ENCODE measurements at regions not wholly inside any gene's neighbourhood (a gene's known extent, or its start where the extent isn't known, plus 50 kb on each side); places are given as distances from the start of the nearest gene placed in this dataset.
"Not testable (repeated sequence)": the region's sequence is repeated elsewhere in the genome, so short reads cannot be mapped to it uniquely, and the experiment has no call there.

GRCh38 chr1:146318715-146319114 lies 89.9 kb upstream of the NOTCH2NLA start:
- not testable (repeated sequence) for DNase-seq

- DNase-seq, result not testable (repeated sequence)
Observed at GRCh38 chr1:146317785-146318184, 89.0 kb upstream of the NOTCH2NLA start.

DNA sequence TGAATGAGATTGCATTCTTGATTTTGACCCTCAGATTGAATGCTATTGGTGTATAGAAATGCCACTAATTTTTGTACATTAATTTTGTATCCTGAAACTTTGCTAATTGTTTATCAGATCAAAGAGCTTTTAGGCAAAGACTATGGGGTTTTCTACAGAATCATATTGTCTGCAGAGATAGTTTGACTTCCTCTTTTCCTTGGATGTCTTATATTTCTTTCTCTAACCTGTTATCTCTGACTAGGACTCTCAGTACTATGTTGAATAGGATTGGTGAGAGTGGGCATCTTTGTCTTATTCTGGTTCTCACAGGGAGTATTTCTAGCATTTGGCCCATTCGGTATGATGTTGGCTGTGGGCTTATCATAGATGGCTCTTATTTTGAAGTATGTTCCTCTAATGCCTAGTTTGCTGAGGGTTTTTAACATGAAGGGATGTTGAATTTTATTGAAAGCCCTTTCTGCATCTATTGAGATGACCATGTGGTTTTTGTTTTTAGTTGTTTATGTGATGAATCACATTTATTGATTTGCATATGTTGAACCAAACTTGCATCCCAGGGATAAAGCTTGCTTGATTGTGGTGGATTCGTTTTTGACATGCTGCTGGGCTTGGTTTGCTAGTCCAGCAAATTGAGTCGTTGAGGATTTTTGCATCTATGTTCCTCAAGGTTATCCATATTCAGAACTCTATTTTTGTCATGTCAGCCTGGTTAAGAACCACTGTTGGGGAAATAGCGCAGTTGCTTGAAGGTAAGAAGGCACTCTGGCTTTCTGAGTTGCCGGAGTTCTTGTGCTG lies 85.8 kb upstream of the NOTCH2NLA start:
- DNase-seq, result not testable (repeated sequence)

DNA sequence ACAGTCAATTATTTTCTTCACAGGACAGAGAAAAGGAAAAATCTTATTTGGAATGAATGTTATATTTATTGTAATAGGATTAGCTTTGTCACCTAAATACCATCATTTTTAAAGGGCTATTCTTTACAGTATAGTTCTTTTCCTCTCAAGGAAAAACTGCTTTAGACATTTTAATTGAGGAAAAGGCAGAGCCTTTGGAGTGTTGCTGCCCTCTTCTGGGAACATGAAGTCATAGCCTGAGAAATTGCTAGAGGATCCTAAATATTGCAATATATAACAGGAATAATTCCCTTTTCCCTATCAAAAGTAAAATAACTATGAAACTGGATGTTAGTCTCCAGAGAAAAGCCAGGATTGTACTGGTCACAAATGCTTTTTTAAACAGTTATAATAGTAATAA lies 81.8 kb upstream of the NOTCH2NLA start:
- DNase-seq, result not testable (repeated sequence)

- DNase-seq, result not testable (repeated sequence)
Observed at GRCh38 chr1:146309427-146309826, 80.6 kb upstream of the NOTCH2NLA start.

- not testable (repeated sequence) for DNase-seq
Observed at GRCh38 chr1:146308892-146309291, 80.1 kb upstream of the NOTCH2NLA start.

DNA sequence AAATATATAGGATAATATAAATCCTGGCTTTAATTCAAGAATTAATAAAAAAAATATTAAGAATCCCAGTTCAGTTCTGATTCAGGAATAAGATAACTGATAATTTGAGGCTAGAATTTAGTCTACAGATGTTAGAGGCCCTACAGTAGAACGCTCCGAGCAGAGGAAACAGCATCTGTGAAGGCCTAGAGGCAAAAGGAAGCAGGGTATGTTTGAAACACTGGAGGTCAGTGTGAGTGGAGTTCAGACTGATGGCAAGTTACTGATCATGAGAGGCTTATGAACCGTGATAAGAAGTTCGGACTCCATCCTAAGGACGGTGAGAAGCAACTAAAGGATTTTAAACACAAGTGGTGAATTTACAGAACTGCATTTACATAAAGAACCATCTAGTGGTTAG lies 79.3 kb upstream of the NOTCH2NLA start:
- not testable (repeated sequence) for DNase-seq

DNA sequence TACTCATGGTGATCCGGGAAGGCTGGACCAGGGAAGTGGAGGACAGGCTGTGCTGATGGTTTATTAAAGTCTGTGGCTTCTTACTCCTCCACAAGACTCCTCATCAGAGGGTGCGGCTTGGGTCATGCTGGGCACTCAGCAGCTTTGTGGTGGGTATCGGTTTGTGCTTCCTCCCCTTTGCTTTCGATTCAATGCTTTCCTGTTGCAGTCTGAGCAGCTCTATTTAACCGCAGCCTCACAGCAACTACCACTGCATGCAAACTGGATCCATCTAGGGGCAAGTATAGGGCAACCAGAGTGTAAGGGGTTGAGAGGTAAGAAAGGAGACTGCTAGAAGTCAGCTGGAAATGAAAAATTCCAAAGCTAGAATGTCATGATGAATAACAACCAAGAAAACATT lies 78.8 kb upstream of the NOTCH2NLA start:
- not testable (repeated sequence) for DNase-seq

GRCh38 chr1:146306651-146307050 lies 77.8 kb upstream of the NOTCH2NLA start:
- not testable (repeated sequence) for DNase-seq

DNA sequence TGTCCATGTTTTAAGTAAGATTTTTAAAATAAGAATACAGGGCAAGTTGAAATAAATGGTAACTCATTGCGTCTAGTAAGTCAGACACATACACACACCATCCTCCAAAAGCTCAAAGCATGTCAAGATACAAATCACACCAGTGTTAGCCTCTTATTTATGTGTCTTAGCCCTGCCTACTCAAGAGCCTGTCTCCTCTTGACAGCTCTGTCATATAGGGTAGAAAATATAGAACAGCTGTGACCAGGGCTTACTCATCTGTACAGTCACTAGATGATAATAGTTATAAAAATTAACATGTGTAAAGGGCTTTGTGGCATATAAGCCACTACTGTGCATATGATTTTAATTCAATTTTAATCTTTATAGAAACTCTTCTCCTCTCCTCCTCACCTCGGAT lies 76.6 kb upstream of the NOTCH2NLA start:
- DNase-seq, result not testable (repeated sequence)

DNA sequence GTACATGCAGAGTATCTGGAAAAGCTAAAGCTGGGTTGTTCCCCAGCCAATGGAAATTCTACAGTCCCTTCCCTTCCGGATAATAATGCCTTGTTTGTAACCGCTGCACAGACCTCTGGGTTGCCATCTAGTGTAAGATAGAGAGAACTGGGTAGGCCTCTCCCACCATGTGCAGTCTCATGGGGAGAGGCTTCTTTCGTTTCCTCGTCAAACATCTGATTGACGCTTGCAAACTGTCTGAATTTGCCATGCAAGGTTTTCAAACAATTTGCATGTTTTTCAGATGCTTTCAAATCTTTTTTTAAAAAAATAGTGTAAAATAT lies 69.7 kb upstream of the NOTCH2NLA start:
- DNase-seq, result not testable (repeated sequence)

DNA sequence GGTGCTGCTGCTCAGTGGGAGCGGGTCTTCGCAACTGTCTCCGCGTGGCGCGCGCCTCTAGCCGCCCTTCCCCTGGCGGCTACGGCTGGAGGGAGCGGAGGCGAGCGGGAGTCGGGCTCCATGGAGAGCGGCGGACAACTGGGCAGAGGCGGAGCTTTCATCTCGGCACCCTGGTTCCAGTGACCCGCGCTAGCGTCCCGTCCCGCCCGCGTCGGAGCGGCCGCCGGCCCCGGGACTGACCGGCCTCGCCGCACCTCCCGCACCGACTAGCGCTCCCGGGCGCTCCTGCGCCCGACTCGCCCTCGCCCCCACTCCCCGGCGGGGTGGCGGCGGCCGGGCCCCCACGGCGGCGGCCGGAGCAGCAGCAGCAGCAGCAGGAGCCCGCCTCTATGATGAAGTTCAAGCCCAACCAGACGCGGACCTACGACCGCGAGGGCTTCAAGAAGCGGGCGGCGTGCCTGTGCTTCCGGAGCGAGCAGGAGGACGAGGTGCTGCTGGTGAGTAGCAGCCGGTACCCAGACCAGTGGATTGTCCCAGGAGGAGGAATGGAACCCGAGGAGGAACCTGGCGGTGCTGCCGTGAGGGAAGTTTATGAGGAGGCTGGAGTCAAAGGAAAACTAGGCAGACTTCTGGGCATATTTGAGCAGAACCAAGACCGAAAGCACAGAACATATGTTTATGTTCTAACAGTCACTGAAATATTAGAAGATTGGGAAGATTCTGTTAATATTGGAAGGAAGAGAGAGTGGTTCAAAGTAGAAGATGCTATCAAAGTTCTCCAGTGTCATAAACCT lies 69.2 kb upstream of the NOTCH2NLA start:
- not testable (repeated sequence) for DNase-seq

- DNase-seq, result not testable (repeated sequence)
Observed at GRCh38 chr1:146292940-146293936, 64.4 kb upstream of the NOTCH2NLA start.

DNA sequence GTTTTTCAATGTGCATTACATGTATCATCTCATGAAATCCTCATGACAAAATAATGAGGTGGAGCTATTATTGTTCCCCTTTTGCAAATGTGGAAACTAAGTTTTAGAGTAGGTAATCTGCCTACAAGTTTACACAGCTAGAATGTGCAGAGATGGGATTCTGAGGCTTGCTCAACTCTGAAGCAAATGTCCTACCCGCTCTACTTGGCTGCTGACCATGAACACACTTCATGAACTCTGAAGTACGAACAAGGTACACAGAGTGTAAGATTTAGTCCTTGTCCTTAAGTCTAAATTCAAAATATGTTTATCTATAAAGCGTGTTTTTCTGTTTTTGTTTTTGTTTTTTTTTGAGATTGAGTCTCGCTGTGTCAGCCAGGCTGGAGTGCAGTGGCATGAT lies 63.6 kb upstream of the NOTCH2NLA start:
- not testable (repeated sequence) for DNase-seq

DNA sequence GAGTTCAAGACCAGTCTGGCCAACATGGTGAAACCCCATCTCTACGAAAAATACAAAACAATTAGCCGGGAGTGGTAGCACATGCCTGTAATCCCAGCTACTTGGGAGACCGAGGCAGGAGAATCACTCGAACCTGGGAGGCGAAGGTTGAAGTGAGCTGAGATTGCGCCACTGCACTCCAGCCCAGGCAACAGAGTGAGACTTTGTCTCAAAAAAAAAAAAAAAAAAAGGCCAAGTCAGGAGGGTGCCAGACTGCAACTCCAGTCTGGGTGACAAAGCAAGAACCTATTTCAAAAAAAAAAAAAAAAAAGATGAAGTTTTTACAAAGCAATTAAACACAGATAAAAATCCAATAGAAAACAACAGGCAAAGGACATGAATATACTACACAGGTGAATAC lies 59.1 kb upstream of the NOTCH2NLA start:
- not testable (repeated sequence) for DNase-seq

DNA sequence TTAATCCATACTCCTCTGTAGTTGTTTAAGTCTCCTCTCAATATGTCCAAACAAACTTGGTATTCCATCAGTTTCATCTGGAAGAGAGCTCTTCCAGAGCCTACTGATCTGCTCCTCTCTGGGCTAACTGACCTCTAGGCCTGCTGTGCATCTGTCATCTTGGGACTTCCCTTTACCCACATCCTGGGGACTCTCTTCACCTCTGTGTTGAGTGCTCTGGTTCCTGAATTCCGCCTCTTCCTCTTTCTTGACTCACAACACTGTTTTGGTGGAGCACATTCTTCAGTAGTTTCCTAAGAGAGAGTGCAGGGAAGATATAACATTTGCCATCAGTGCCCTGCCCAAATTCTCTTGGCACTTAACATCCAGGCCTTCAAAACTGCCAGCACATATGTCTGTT lies 55.9 kb upstream of the NOTCH2NLA start:
- DNase-seq, result not testable (repeated sequence)

- not testable (repeated sequence) for DNase-seq
Observed at GRCh38 chr1:146283527-146283880, 54.7 kb upstream of the NOTCH2NLA start.

DNA sequence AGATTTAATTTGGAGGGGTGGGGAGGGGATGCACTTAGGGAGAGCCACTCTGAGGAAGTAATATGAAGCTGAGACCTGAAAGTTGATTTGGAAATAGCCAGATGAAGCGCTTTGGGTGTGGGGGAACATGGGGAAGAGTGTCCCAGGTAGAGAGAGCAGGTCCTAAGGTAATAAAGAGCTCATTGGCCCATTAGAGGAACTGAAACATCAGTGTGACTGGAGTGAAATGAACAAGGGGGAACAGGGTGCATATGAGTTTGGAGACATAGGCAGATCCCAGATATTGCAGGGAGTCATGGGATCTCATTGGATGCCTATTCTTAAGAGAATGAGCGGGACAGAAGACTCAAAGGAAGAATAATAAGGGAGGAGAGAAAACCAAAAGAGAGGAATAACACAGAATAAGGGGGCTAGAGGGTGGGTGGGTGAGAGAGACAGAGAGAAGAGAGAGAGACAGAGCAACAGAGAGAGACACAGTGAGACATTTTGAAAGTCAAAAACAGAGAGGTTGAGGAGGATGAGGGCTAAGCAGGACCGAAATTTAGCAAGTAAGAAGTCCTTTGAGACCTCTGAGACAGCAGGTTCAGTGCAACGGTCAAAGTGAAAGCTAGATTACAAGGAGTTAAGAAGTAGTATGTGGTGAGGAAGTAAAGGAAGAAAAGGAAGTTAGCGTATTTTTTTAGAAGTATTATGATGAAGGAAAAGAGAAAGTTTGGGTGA lies 54.1 kb upstream of the NOTCH2NLA start:
- not testable (repeated sequence) for DNase-seq

DNA sequence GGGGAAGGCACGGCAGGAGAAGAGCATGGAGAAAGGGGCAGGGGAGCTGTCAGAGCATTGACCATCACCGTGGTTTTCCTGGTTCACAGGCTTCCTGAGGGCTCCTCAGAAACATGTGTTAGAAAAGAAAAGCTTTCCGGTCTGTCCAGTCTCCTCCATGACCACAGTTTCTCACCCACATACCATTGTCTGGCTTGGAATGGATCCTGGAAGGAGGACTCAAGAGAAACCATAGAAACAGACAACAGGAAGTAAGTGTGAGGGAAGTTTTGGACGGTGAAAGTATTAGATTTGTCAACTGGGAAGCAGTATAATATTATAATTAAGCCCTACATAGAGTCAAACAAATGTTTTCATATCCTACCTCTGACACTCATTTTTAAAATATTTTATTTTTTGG lies 52.7 kb upstream of the NOTCH2NLA start:
- DNase-seq, result not testable (repeated sequence)

DNA sequence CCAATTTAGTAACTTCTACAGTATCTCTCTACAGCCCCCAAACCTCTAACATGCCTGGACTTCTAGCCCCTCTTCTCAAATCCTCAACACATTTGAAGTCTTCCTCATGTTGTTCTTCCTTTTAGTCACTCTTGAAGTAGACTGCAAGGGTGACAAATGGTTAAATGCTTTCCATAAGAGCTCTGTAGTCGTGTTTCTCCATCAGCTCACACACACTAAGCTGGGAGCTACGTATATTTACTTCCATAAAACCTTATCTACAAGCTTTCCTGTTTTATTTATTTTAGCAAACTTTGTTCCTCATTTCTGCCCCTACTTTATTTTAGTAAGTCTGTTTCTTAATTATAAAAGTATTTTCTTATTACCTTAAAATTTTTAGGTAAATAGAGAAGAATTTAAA lies 49.9 kb upstream of the NOTCH2NLA start:
- not testable (repeated sequence) for DNase-seq

Data from NCI-H146 (cell line).